HFF-Myc (cell line): ENCODE measurements at regions not wholly inside any gene's neighbourhood (a gene's known extent, or its start where the extent isn't known, plus 50 kb on each side); places are given as distances from the start of the nearest gene placed in this dataset.

Experiments used
- DNase-seq: peaks from one replicate; pipeline ENCODE4 v3.0.0-alpha.2; 2011; ENCODE audit warnings: low read depth; ENCODE audit errors: extremely low read depth
- H3K4me3 ChIP-seq: replicated peaks from 2 replicates; pipeline ENCODE4 v1.5.1; 2011; ENCODE audit warnings: low read depth, mild to moderate bottlenecking, control low read depth, low read length
- CTCF ChIP-seq: IDR thresholded peaks from 2 replicates; pipeline ENCODE4 v1.5.1; 2012; ENCODE audit warnings: mild to moderate bottlenecking, low read depth, low read length, control low read depth; ENCODE audit errors: missing control alignments

- no peak for TF ChIP-seq CTCF
- no peak for DNase-seq
- no peak overlapping the region for H3K4me3 ChIP-seq
Measured at GRCh38 chr16:13390093-13390985, 488.9 kb downstream of the SHISA9 start.

- TF ChIP-seq CTCF = no peak
- no peak for DNase-seq
- H3K4me3 ChIP-seq = no peak overlapping the region
Measured at GRCh38 chr16:13390986-13391305, 489.5 kb downstream of the SHISA9 start.

- DNase-seq = no peak
- TF ChIP-seq CTCF = no peak
- H3K4me3 ChIP-seq = no peak overlapping the region
Measured at GRCh38 chr16:13391337-13391736, 489.9 kb downstream of the SHISA9 start.

GRCh38 chr16:13392341-13392740 lies 490.9 kb downstream of the SHISA9 start:
- TF ChIP-seq CTCF = no peak
- H3K4me3 ChIP-seq = no peak overlapping the region

GRCh38 chr16:13393816-13394215 lies 492.4 kb downstream of the SHISA9 start:
- H3K4me3 ChIP-seq = no peak overlapping the region
- TF ChIP-seq CTCF = no peak
- DNase-seq = no peak

More at GRCh38 chr16:13392341-13392740, 490.9 kb downstream of the SHISA9 start:
- no peak for DNase-seq

GRCh38 chr16:13394488-13394887 lies 493.1 kb downstream of the SHISA9 start:
- H3K4me3 ChIP-seq = no peak overlapping the region
- TF ChIP-seq CTCF = no peak
- DNase-seq = no peak
